NCI-H1436 treated with DMSO at 0.1 percent for 48 hours (cell line): ENCODE measurements at regions not wholly inside any gene's neighbourhood (a gene's known extent, or its start where the extent isn't known, plus 50 kb on each side); places are given as distances from the start of the nearest gene placed in this dataset.

Experiments used
- DNase-seq: peaks from one replicate; lab custom pipeline; 2025; lab: John Stamatoyannopoulos, UW

GRCh38 chr4:152235718-152236117 lies 300.2 kb downstream of the FBXW7 start:
- DNase-seq: no peak

- DNase-seq: no peak
Measured at GRCh38 chr4:152234571-152234970, 301.3 kb downstream of the FBXW7 start.

GRCh38 chr4:152232271-152232670 lies 303.6 kb downstream of the FBXW7 start:
- DNase-seq: no peak

GRCh38 chr4:152229782-152230289 lies 306.1 kb downstream of the FBXW7 start:
- no peak for DNase-seq

- DNase-seq: no peak
Measured at GRCh38 chr4:152225680-152226079, 310.2 kb downstream of the FBXW7 start.

- DNase-seq: no peak
Measured at GRCh38 chr4:152224721-152225420, 311.0 kb downstream of the FBXW7 start.

GRCh38 chr4:152224223-152224622 lies 311.7 kb downstream of the FBXW7 start:
- no peak for DNase-seq

- DNase-seq: no peak
Measured at GRCh38 chr4:152223600-152223999, 312.3 kb downstream of the FBXW7 start.

- DNase-seq: no peak
Measured at GRCh38 chr4:152221816-152222516, 313.9 kb downstream of the FBXW7 start.

- no peak for DNase-seq
Measured at GRCh38 chr4:152220201-152220666, 315.7 kb downstream of the FBXW7 start.

- peak; percentile 24 for DNase-seq
Measured at GRCh38 chr4:152218576-152218975, 317.3 kb downstream of the FBXW7 start.

GRCh38 chr4:152217896-152218295 lies 318.0 kb downstream of the FBXW7 start:
- no peak for DNase-seq

- no peak for DNase-seq
Measured at GRCh38 chr4:152211936-152212653, 323.8 kb downstream of the FBXW7 start.

GRCh38 chr4:152209772-152210493 lies 326.0 kb downstream of the FBXW7 start:
- no peak for DNase-seq

GRCh38 chr4:152207378-152207720 lies 328.5 kb downstream of the FBXW7 start:
- DNase-seq: no peak

GRCh38 chr4:152206646-152207377 lies 329.1 kb downstream of the FBXW7 start:
- no peak for DNase-seq

GRCh38 chr4:152206185-152206584 lies 329.7 kb downstream of the FBXW7 start:
- DNase-seq: no peak

- no peak for DNase-seq
Measured at GRCh38 chr4:152202415-152202814, 333.5 kb downstream of the FBXW7 start.

- no peak for DNase-seq
Measured at GRCh38 chr4:152200511-152201333, 335.2 kb downstream of the FBXW7 start.

GRCh38 chr4:152197211-152197610 lies 338.7 kb downstream of the FBXW7 start:
- no peak for DNase-seq

- no peak for DNase-seq
Measured at GRCh38 chr4:152195888-152196287, 340.0 kb downstream of the FBXW7 start.
